ENCODE measurements at regions not wholly inside any gene's neighbourhood (a gene's known extent, or its start where the extent isn't known, plus 50 kb on each side); places are given as distances from the start of the nearest gene placed in this dataset.

- TF ChIP-seq CTCF (IDR thresholded peaks at IDR 0.05 in 4 of 5, conservative IDR thresholded peaks at IDR 0.05 in 1 of 5) (no peak), POLR2A (IDR thresholded peaks at IDR 0.05) (no peak)
Observed at GRCh38 chr2:129876541-129876940, 102.9 kb upstream of the RAB6C start.
